Fibroblast of mammary gland (primary cell): ENCODE measurements at regions not wholly inside any gene's neighbourhood (a gene's known extent, or its start where the extent isn't known, plus 50 kb on each side); places are given as distances from the start of the nearest gene placed in this dataset.

Experiments used
- DNase-seq: peaks from one replicate; pipeline ENCODE4 v3.0.0-alpha.2; 2010; ENCODE audit warnings: low read depth
- H3K4me3 ChIP-seq: 2 replicates; pipeline ENCODE4 v1.5.1; 2011; ENCODE audit warnings: low read depth, mild to moderate bottlenecking, low read length, moderate library complexity; ENCODE audit not compliant: control insufficient read depth
- TF ChIP-seq, protein P1 (sequence below): conservative IDR thresholded peaks from 2 replicates; pipeline ENCODE4 v1.5.1; 2011; ENCODE audit warnings: low read depth, low read length, inconsistent platforms; ENCODE audit not compliant: control insufficient read depth, insufficient read depth

DNA sequence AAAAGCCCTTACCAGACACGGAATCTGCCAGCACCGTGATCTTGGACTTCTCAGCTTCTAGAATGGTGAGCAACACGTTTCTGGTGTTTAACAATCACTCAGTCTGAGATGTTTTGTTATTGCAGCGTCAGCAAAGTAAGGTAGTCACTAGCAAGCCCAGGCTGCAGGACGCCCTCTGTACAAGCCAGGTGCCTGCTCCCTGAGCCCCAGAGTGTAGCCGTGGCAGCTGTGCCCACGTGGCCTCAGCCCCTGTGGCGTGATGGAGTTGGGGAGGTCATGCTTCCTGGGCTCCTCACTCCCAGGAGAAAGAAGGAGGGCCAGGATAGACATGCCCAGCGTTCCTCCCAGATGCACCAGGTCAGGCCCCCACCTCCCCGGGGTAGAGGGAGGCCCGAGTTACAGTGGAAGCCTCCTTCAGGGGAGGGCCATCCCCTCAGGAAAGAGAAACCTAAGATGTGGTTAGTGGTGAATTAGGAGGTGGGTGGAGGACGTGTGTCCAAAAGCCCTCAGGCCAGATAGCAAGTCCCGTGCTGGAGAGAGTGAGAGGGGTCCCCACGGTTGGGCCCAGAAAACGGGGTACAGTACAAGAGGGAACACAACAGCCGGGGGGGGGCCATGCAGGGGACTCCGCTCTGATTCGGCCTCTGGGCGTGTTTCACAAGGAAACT, 169.6 kb upstream of the SOX1 start:
- TF ChIP-seq, protein P1, sequence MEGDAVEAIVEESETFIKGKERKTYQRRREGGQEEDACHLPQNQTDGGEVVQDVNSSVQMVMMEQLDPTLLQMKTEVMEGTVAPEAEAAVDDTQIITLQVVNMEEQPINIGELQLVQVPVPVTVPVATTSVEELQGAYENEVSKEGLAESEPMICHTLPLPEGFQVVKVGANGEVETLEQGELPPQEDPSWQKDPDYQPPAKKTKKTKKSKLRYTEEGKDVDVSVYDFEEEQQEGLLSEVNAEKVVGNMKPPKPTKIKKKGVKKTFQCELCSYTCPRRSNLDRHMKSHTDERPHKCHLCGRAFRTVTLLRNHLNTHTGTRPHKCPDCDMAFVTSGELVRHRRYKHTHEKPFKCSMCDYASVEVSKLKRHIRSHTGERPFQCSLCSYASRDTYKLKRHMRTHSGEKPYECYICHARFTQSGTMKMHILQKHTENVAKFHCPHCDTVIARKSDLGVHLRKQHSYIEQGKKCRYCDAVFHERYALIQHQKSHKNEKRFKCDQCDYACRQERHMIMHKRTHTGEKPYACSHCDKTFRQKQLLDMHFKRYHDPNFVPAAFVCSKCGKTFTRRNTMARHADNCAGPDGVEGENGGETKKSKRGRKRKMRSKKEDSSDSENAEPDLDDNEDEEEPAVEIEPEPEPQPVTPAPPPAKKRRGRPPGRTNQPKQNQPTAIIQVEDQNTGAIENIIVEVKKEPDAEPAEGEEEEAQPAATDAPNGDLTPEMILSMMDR = no peak
- no peak overlapping the region for H3K4me3 ChIP-seq

GRCh38 chr13:111897846-111898215, 169.1 kb upstream of the SOX1 start:
- no peak overlapping the region for H3K4me3 ChIP-seq
- DNase-seq = no peak
- TF ChIP-seq, protein P1 = no peak

More for the DNA sequence above, 169.6 kb upstream of the SOX1 start:
- DNase-seq = no peak

GRCh38 chr13:111898956-111899713, 167.8 kb upstream of the SOX1 start:
- H3K4me3 ChIP-seq = no peak overlapping the region
- TF ChIP-seq, protein P1 = no peak
- DNase-seq = no peak

DNA sequence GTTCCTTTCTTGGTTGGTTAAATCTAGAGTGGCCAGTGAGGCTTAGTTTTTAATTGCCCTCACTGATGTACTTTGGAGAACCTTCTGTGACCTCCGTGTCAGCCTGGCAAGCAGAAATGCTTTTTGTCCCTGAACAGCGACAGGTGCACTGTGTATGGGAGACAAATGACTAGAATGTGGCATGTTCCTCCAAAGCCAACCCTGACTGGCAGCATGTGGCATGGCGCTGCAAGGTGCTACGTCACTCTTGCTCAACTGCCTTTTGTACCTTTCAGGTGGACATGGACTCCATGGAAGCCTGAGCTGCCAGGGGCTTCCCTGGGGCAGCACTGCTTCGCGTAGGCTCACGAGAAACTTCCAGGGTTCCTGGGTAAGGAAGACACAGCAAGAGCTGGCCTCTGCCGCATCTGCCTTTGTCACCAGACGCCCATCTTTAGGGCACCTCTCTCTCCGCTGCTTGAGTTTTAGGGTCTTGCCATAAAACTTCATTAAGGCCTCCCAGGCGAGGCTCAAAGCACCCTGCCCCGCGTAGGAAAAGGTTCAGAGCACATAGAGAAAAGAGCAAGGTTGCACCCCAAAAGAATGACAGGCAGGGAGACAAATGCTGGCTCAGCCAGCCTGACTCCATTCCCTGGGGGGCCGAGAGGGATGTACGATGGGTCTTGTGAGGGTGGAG, 167.1 kb upstream of the SOX1 start:
- TF ChIP-seq, protein P1 = no peak
- no peak for DNase-seq
- no peak overlapping the region for H3K4me3 ChIP-seq

GRCh38 chr13:111900390-111901131, 166.4 kb upstream of the SOX1 start:
- H3K4me3 ChIP-seq = no peak overlapping the region
- no peak for DNase-seq
- TF ChIP-seq, protein P1 = no peak

GRCh38 chr13:111901267-111901915, 165.6 kb upstream of the SOX1 start:
- TF ChIP-seq, protein P1 = no peak
- no peak for DNase-seq
- H3K4me3 ChIP-seq = no peak overlapping the region
